GM12878 (cell line): ENCODE measurements at regions not wholly inside any gene's neighbourhood (a gene's known extent, or its start where the extent isn't known, plus 50 kb on each side); places are given as distances from the start of the nearest gene placed in this dataset.

Experiments
- ATAC-seq: fragments of 200-7000 bp; cut with Tn5 transposase; 3 replicates; pipeline ENCODE4 v1.9.1; 2020; ENCODE audit warnings: mild to moderate bottlenecking, moderate library complexity
- BruUV-seq: library from RNA; stranded (reverse); fragments of 400-500 nt; replicated peaks from 2 replicates; lab custom pipeline; 2021; lab: Mats Ljungman, UMichigan
- CTCF ChIA-PET: fragments of 300-600 bp; sonication (Branson Sonifier 250); formaldehyde crosslinking; extraction: SDS; loops from one replicate; lab custom pipeline; 2021; ENCODE audit warnings: inconsistent platforms; lab: Yijun Ruan, JAX
- POLR2A ChIA-PET: fragments of 350-600 bp; formaldehyde crosslinking; extraction: SDS; loops from one replicate; lab custom pipeline; 2021; ENCODE audit warnings: inconsistent platforms; lab: Charles Lee
- RAD21 ChIA-PET: fragments of 300-600 bp; sonication (Branson Sonifier 250); formaldehyde crosslinking; loops from one replicate; lab custom pipeline; 2023; ENCODE audit warnings: antibody characterized with exemption; ENCODE audit not compliant: unreplicated experiment; lab: Charles Lee
- SMC1A ChIA-PET: fragments of 300-600 bp; sonication (Branson Sonifier 250); formaldehyde crosslinking; loops from one replicate; lab custom pipeline; 2023; ENCODE audit not compliant: unreplicated experiment, uncharacterized antibody; lab: Charles Lee
- DNase-seq: peaks from one replicate; pipeline ENCODE4 v3.0.0-alpha.2; 2011; ENCODE audit warnings: low read depth, low spot score
- FAIRE-seq: peaks from 3 replicates; lab custom pipeline; 2011; peaks lifted over from hg19 to GRCh38; lab: Jason Lieb, UNC
- H2AFZ ChIP-seq: 2 replicates; pipeline ENCODE4 v1.6.0; 2011; ENCODE audit warnings: low read depth, low read length, control low read depth; ENCODE audit not compliant: control insufficient read depth
- H3K27ac ChIP-seq: 2 replicates; pipeline ENCODE4 v1.5.1; 2011; ENCODE audit warnings: control low read depth; ENCODE audit not compliant: control insufficient read depth, insufficient read depth
- H3K27me3 ChIP-seq, 2 experiments: replicated peaks in 1 of 2; 2 replicates each; pipeline versions ENCODE4 v1.6.0 to v1.6.1; 2011; ENCODE audit warnings: low read length in 1 of 2; ENCODE audit not compliant: control insufficient read depth in 2 of 2, insufficient read depth in 2 of 2
- H3K36me3 ChIP-seq, 2 experiments: 2 replicates each; pipeline ENCODE4 v1.5.1; 2011; ENCODE audit warnings: low read length in 1 of 2; ENCODE audit not compliant: control insufficient read depth in 2 of 2, insufficient read depth in 2 of 2
- H3K4me1 ChIP-seq: 2 replicates; pipeline ENCODE4 v1.6.1; 2011; ENCODE audit warnings: mild to moderate bottlenecking, low read length, moderate library complexity, mixed read lengths; ENCODE audit not compliant: control insufficient read depth, insufficient read depth
- H3K4me2 ChIP-seq: 2 replicates; pipeline ENCODE4 v1.6.0; 2011; ENCODE audit warnings: control low read depth; ENCODE audit not compliant: control insufficient read depth, insufficient read depth
- H3K4me3 ChIP-seq: fragments of 200-600 bp; sonication (generic); 2 replicates; pipeline ENCODE4 v1.5.1; 2016
- H3K79me2 ChIP-seq: 2 replicates; pipeline ENCODE4 v1.6.0; 2011; ENCODE audit warnings: low read length; ENCODE audit not compliant: control insufficient read depth, insufficient read depth
- H3K9ac ChIP-seq: 2 replicates; pipeline ENCODE4 v1.8.0; 2011; ENCODE audit warnings: low read length, control low read depth, mixed read lengths; ENCODE audit not compliant: control insufficient read depth, insufficient read depth
- H3K9me3 ChIP-seq: replicated peaks from 3 replicates; pipeline ENCODE4 v1.5.1; 2011; ENCODE audit warnings: mild to moderate bottlenecking, low read length; ENCODE audit not compliant: control insufficient read depth, insufficient read depth
- H4K20me1 ChIP-seq: 2 replicates; pipeline ENCODE4 v1.6.0; 2011; ENCODE audit not compliant: control insufficient read depth, insufficient read depth
- BRCA1 ChIP-seq: IDR thresholded peaks from 2 replicates; pipeline ENCODE4 v1.6.1; 2011; ENCODE audit warnings: low read depth, low read length, improper control_type of control experiment
- CBFB ChIP-seq: IDR thresholded peaks from 2 replicates; pipeline ENCODE4 v1.6.1; 2016; ENCODE audit warnings: antibody characterized with exemption, low read depth
- EGR1 ChIP-seq, 2 experiments: IDR thresholded peaks; 1 replicate in 1 of 2; 2 replicates in 1 of 2; pipeline ENCODE4 v1.6.1; 2011 to 2012; ENCODE audit warnings: low read depth in 2 of 2, low read length in 2 of 2, borderline replicate concordance in 1 of 2, mild to moderate bottlenecking in 1 of 2, moderate library complexity in 1 of 2
- GATAD2B ChIP-seq: fragments of 450-650 bp; conservative IDR thresholded peaks from 2 replicates; pipeline ENCODE4 v1.6.1; 2017; ENCODE audit warnings: low read depth, mild to moderate bottlenecking, moderate library complexity
- HDAC2 ChIP-seq: fragments of 200-600 bp; sonication (generic); IDR thresholded peaks from 2 replicates; pipeline ENCODE4 v1.6.1; 2017
- JUNB ChIP-seq: IDR thresholded peaks from 2 replicates; pipeline ENCODE4 v1.6.1; 2016; ENCODE audit warnings: antibody characterized with exemption, mild to moderate bottlenecking
- JUND ChIP-seq: IDR thresholded peaks from 2 replicates; pipeline ENCODE4 v1.6.1; 2012; ENCODE audit warnings: low read depth, mild to moderate bottlenecking, low read length, improper control_type of control experiment, moderate library complexity
- KLF5 ChIP-seq: fragments of 450-650 bp; IDR thresholded peaks from 2 replicates; pipeline ENCODE4 v1.6.1; 2014; ENCODE audit warnings: mild to moderate bottlenecking; ENCODE audit not compliant: partially characterized antibody
- MEF2A ChIP-seq: IDR thresholded peaks from 2 replicates; pipeline ENCODE4 v1.6.1; 2011; ENCODE audit warnings: low read depth, mild to moderate bottlenecking, low read length, moderate library complexity; ENCODE audit not compliant: insufficient read depth
- NFXL1 ChIP-seq: fragments of 450-650 bp; IDR thresholded peaks from 2 replicates; pipeline ENCODE4 v1.6.1; 2017; ENCODE audit warnings: antibody characterized with exemption, mild to moderate bottlenecking, borderline replicate concordance
- POLR2AphosphoS5 ChIP-seq: IDR thresholded peaks from 2 replicates; pipeline ENCODE4 v1.6.1; 2011; ENCODE audit warnings: mild to moderate bottlenecking, low read length, inconsistent platforms
- RAD21 ChIP-seq: IDR thresholded peaks from 2 replicates; pipeline ENCODE4 v1.6.1; 2011; ENCODE audit warnings: mild to moderate bottlenecking, low read depth, low read length, moderate library complexity; ENCODE audit not compliant: insufficient read depth
- RELA ChIP-seq: fragments of 450-650 bp; IDR thresholded peaks from 2 replicates; pipeline ENCODE4 v1.8.0; 2014; ENCODE audit warnings: borderline replicate concordance; ENCODE audit not compliant: partially characterized antibody
- SPI1 ChIP-seq: IDR thresholded peaks from 2 replicates; pipeline ENCODE4 v1.6.1; 2011; ENCODE audit warnings: low read depth, mild to moderate bottlenecking, low read length, moderate library complexity, borderline replicate concordance; ENCODE audit not compliant: insufficient read depth
- STAT3 ChIP-seq: IDR thresholded peaks from 2 replicates; pipeline ENCODE4 v1.6.1; 2011; ENCODE audit warnings: low read depth, low read length, improper control_type of control experiment
- WRNIP1 ChIP-seq: IDR thresholded peaks from 2 replicates; pipeline ENCODE4 v1.6.1; 2011; ENCODE audit warnings: low read depth, low read length, improper control_type of control experiment, borderline replicate concordance
- ZNF24 ChIP-seq: fragments of 450-650 bp; IDR thresholded peaks from 2 replicates; pipeline ENCODE4 v1.6.1; 2017; ENCODE audit warnings: antibody characterized with exemption, mild to moderate bottlenecking
- ZSCAN29 ChIP-seq: fragments of 450-650 bp; IDR thresholded peaks from 2 replicates; pipeline ENCODE4 v1.6.1; 2017; ENCODE audit warnings: mild to moderate bottlenecking, moderate library complexity
- WGBS: methylation state at CpG from one replicate; pipeline ENCODE4 v1.1.6; 2016; ENCODE audit warnings: low lambda C conversion rate; ENCODE audit not compliant: insufficient replicate concordance, insufficient coverage; ENCODE audit errors: missing lambda C conversion rate; 5-methylcytosine and 5-hydroxymethylcytosine counted together
- in situ Hi-C: fragments of 300-500 bp; cut with MboI; formaldehyde crosslinking; loops from 9 replicates; pipeline ENCODE4 v1.14.3; 2018; ENCODE audit warnings: mixed read lengths
- intact Hi-C: fragments of 100-400 bp; cut with micrococcal nuclease; formaldehyde crosslinking; loops from one replicate; pipeline ENCODE4 v1.14.2; 2022; ENCODE audit not compliant: unreplicated experiment
- TF ChIP-seq, protein P1 (sequence below): fragments of 450-650 bp; IDR thresholded peaks from 2 replicates; pipeline ENCODE4 v1.6.1; 2016; ENCODE audit warnings: mild to moderate bottlenecking, moderate library complexity, borderline replicate concordance
- TF ChIP-seq, protein P2 (sequence below): IDR thresholded peaks from 2 replicates; pipeline ENCODE4 v1.6.1; 2012; ENCODE audit warnings: low read depth, low read length, improper control_type of control experiment

- intact Hi-C loops = no loop called here
Observed at GRCh38 chr2:235373171-235373570, 120.7 kb upstream of the AGAP1 start.

More at GRCh38 chr2:235373171-235373570, 120.7 kb upstream of the AGAP1 start:
- H3K36me3 ChIP-seq = no peaks in the 10 kb centered on the region
- ChIA-PET SMC1A (no interaction called here), POLR2A (no interaction called here), CTCF (no interaction called here), RAD21 (no interaction called here)
- no peaks in the 10 kb centered on the region for H3K79me2 ChIP-seq
- no peak overlapping the region for H3K9ac ChIP-seq
- in situ Hi-C loops = no loop called here
- WGBS = 12% methylated on average over 2 of the region's 2 CpGs
- no peaks in the 10 kb centered on the region for H4K20me1 ChIP-seq
- no TSS peak for BruUV-seq
- ATAC-seq (no peak), FAIRE-seq (no peak), DNase-seq (no peak)
- no peaks in the 10 kb centered on the region for H3K4me1 ChIP-seq
- H3K4me3 ChIP-seq = no peak overlapping the region
- H3K4me2 ChIP-seq = no peak overlapping the region
- no peak overlapping the region for H2AFZ ChIP-seq
- no peaks in the 10 kb centered on the region for H3K9me3 ChIP-seq
- H3K27me3 ChIP-seq = no peaks in the 10 kb centered on the region
- TF ChIP-seq ZSCAN29 = no peak
- TF ChIP-seq, protein P1, sequence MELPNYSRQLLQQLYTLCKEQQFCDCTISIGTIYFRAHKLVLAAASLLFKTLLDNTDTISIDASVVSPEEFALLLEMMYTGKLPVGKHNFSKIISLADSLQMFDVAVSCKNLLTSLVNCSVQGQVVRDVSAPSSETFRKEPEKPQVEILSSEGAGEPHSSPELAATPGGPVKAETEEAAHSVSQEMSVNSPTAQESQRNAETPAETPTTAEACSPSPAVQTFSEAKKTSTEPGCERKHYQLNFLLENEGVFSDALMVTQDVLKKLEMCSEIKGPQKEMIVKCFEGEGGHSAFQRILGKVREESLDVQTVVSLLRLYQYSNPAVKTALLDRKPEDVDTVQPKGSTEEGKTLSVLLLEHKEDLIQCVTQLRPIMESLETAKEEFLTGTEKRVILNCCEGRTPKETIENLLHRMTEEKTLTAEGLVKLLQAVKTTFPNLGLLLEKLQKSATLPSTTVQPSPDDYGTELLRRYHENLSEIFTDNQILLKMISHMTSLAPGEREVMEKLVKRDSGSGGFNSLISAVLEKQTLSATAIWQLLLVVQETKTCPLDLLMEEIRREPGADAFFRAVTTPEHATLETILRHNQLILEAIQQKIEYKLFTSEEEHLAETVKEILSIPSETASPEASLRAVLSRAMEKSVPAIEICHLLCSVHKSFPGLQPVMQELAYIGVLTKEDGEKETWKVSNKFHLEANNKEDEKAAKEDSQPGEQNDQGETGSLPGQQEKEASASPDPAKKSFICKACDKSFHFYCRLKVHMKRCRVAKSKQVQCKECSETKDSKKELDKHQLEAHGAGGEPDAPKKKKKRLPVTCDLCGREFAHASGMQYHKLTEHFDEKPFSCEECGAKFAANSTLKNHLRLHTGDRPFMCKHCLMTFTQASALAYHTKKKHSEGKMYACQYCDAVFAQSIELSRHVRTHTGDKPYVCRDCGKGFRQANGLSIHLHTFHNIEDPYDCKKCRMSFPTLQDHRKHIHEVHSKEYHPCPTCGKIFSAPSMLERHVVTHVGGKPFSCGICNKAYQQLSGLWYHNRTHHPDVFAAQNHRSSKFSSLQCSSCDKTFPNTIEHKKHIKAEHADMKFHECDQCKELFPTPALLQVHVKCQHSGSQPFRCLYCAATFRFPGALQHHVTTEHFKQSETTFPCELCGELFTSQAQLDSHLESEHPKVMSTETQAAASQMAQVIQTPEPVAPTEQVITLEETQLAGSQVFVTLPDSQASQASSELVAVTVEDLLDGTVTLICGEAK = no peak
- no peak for TF ChIP-seq MEF2A
- TF ChIP-seq CBFB = no peak
- TF ChIP-seq JUNB = no peak
- TF ChIP-seq NFXL1 = no peak
- no peak for TF ChIP-seq SPI1
- no peak for TF ChIP-seq WRNIP1
- TF ChIP-seq GATAD2B = no peak
- TF ChIP-seq RAD21 = no peak
- TF ChIP-seq EGR1 (IDR thresholded peaks at IDR 0.05; ENCODE audit: borderline replicate concordance in 1 of 2, low read depth in 2 of 2, low read length in 2 of 2) = no peak
- no peak for TF ChIP-seq JUND
- no peak for TF ChIP-seq BRCA1
- no peak for TF ChIP-seq RELA
- no peak for TF ChIP-seq ZNF24
- TF ChIP-seq, protein P2, sequence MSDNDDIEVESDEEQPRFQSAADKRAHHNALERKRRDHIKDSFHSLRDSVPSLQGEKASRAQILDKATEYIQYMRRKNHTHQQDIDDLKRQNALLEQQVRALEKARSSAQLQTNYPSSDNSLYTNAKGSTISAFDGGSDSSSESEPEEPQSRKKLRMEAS = no peak
- TF ChIP-seq HDAC2 = no peak
- TF ChIP-seq POLR2AphosphoS5 = no peak
- no peak for TF ChIP-seq STAT3
- TF ChIP-seq KLF5 = no peak
- H3K27ac ChIP-seq = no peak overlapping the region
